Loucy (cell line): ENCODE measurements at regions not wholly inside any gene's neighbourhood (a gene's known extent, or its start where the extent isn't known, plus 50 kb on each side); places are given as distances from the start of the nearest gene placed in this dataset.

ENCODE experiments used
- H2AFZ ChIP-seq: fragments of 200-600 bp; sonication (generic); 2 replicates; pipeline ENCODE4 v1.6.0; 2016; ENCODE audit warnings: antibody characterized with exemption, mild to moderate bottlenecking, low read length, moderate library complexity
- H3F3A ChIP-seq: fragments of 200-600 bp; 2 replicates; pipeline ENCODE4 v1.6.0; 2016; ENCODE audit warnings: antibody characterized with exemption, low read depth, mild to moderate bottlenecking
- H3K27me3 ChIP-seq: fragments of 200-600 bp; sonication (generic); 2 replicates; pipeline ENCODE4 v1.6.1; 2014; ENCODE audit warnings: low read length, mild to moderate bottlenecking; ENCODE audit not compliant: insufficient read depth, poor library complexity, severe bottlenecking
- H3K36me3 ChIP-seq: fragments of 200-600 bp; sonication (generic); 2 replicates; pipeline ENCODE4 v1.6.1; 2016; ENCODE audit warnings: low read length; ENCODE audit not compliant: insufficient read depth
- H3K4me1 ChIP-seq: fragments of 200-600 bp; sonication (generic); 2 replicates; pipeline ENCODE4 v1.5.1; 2014; ENCODE audit warnings: low read length, mild to moderate bottlenecking; ENCODE audit not compliant: insufficient read depth, poor library complexity, severe bottlenecking
- H3K4me2 ChIP-seq: fragments of 200-600 bp; sonication (generic); 2 replicates; pipeline ENCODE4 v1.6.0; 2014; ENCODE audit warnings: antibody characterized with exemption, low read length, low read depth, mild to moderate bottlenecking; ENCODE audit not compliant: poor library complexity, severe bottlenecking
- H3K4me3 ChIP-seq: fragments of 200-600 bp; sonication (generic); 2 replicates; pipeline ENCODE4 v1.5.1; 2014; ENCODE audit warnings: low read length, mild to moderate bottlenecking, mixed read lengths; ENCODE audit not compliant: poor library complexity, severe bottlenecking
- H3K79me2 ChIP-seq: fragments of 200-600 bp; sonication (generic); 2 replicates; pipeline ENCODE4 v1.6.1; 2014; ENCODE audit warnings: low read length; ENCODE audit not compliant: insufficient read depth
- H3K9ac ChIP-seq: fragments of 200-600 bp; sonication (generic); 2 replicates; pipeline ENCODE4 v1.6.0; 2014; ENCODE audit warnings: mild to moderate bottlenecking, low read depth, low read length, moderate library complexity; ENCODE audit not compliant: poor library complexity, severe bottlenecking
- H3K9me2 ChIP-seq: fragments of 200-600 bp; sonication (generic); replicated peaks from 2 replicates; pipeline ENCODE4 v1.6.1; 2016; ENCODE audit warnings: low read depth, low read length, mixed read lengths
- H3K9me3 ChIP-seq: fragments of 200-600 bp; sonication (generic); 2 replicates; pipeline ENCODE4 v1.6.1; 2014; ENCODE audit warnings: mild to moderate bottlenecking, antibody characterized with exemption, low read length, low read depth; ENCODE audit not compliant: insufficient read depth
- H4K20me1 ChIP-seq: fragments of 200-600 bp; sonication (generic); 2 replicates; pipeline ENCODE4 v1.6.0; 2014; ENCODE audit warnings: antibody characterized with exemption, low read length, mild to moderate bottlenecking; ENCODE audit not compliant: insufficient read depth, poor library complexity, severe bottlenecking
- CTCF ChIP-seq: fragments of 200-600 bp; sonication (generic); conservative IDR thresholded peaks from 2 replicates; pipeline ENCODE4 v1.5.1; 2014; ENCODE audit warnings: mild to moderate bottlenecking, antibody characterized with exemption, low read length
- EZH2phosphoT487 ChIP-seq: fragments of 200-600 bp; IDR thresholded peaks from 2 replicates; pipeline ENCODE4 v1.6.1; 2018; ENCODE audit warnings: antibody characterized with exemption, mild to moderate bottlenecking, moderate library complexity, borderline replicate concordance

GRCh38 chr1:4050998-4051397, 150.9 kb upstream of the C1orf174 start:
- H3K9ac ChIP-seq, result no peak overlapping the region
- H3F3A ChIP-seq, result no peaks in the 10 kb centered on the region
- no peaks in the 10 kb centered on the region for H3K79me2 ChIP-seq
- no peak overlapping the region for H2AFZ ChIP-seq
- H3K4me1 ChIP-seq, result peaks cover 35% of the 10 kb centered on the region
- H3K4me2 ChIP-seq, result no peak overlapping the region
- no peaks in the 10 kb centered on the region for H3K27me3 ChIP-seq
- TF ChIP-seq EZH2phosphoT487 (no peak), CTCF (no peak)
- no peaks in the 10 kb centered on the region for H3K9me3 ChIP-seq
- H4K20me1 ChIP-seq, result no peaks in the 10 kb centered on the region
- H3K9me2 ChIP-seq, result no peaks in the 10 kb centered on the region
- H3K4me3 ChIP-seq, result no peak overlapping the region
- H3K36me3 ChIP-seq, result no peaks in the 10 kb centered on the region

GRCh38 chr1:4052657-4053056, 152.6 kb upstream of the C1orf174 start:
- no peaks in the 10 kb centered on the region for H3F3A ChIP-seq
- H3K4me3 ChIP-seq, result no peak overlapping the region
- H3K9me3 ChIP-seq, result no peaks in the 10 kb centered on the region
- no peak for TF ChIP-seq EZH2phosphoT487
- TF ChIP-seq CTCF, result no peak
- no peak overlapping the region for H3K4me2 ChIP-seq
- H3K79me2 ChIP-seq, result no peaks in the 10 kb centered on the region
- H3K9ac ChIP-seq, result no peak overlapping the region
- no peaks in the 10 kb centered on the region for H4K20me1 ChIP-seq
- H2AFZ ChIP-seq, result peak overlapping the region; percentile 51; the same call in 1 of the 2 replicates
- peaks cover 18% of the 10 kb centered on the region for H3K4me1 ChIP-seq
- H3K36me3 ChIP-seq, result no peaks in the 10 kb centered on the region
- no peaks in the 10 kb centered on the region for H3K27me3 ChIP-seq
- H3K9me2 ChIP-seq, result no peaks in the 10 kb centered on the region

- no peak overlapping the region for H3K9ac ChIP-seq
- H3K79me2 ChIP-seq, result no peaks in the 10 kb centered on the region
- no peaks in the 10 kb centered on the region for H3K36me3 ChIP-seq
Observed at GRCh38 chr1:4053160-4053748, 153.2 kb upstream of the C1orf174 start.

More at GRCh38 chr1:4053160-4053748, 153.2 kb upstream of the C1orf174 start:
- Histone ChIP-seq H3K9me2 (no peaks in the 10 kb centered on the region), H4K20me1 (no peaks in the 10 kb centered on the region), H3K27me3 (no peaks in the 10 kb centered on the region), H3F3A (no peaks in the 10 kb centered on the region), H3K4me2 (no peak overlapping the region), H2AFZ (no peak overlapping the region), H3K4me1 (peaks cover 15% of the 10 kb centered on the region), H3K4me3 (no peak overlapping the region), H3K9me3 (no peaks in the 10 kb centered on the region)
- TF ChIP-seq CTCF (no peak), EZH2phosphoT487 (no peak)
